Activated T-cell treated with anti-CD3 and anti-CD28 coated beads, Interleukin-2, amount 50 U/mL, for 24 hours (primary cell): ENCODE measurements at regions not wholly inside any gene's neighbourhood (a gene's known extent, or its start where the extent isn't known, plus 50 kb on each side); places are given as distances from the start of the nearest gene placed in this dataset.
A peak's percentile ranks its signal among the peaks of the same experiment; 100 is the strongest.

Source experiments
- DNase-seq: peaks from one replicate; pipeline ENCODE4 v3.0.0-alpha.2; 2020
- H3K27ac Mint-ChIP-seq: 2 replicates; pipeline ENCODE4 v1.8.0; 2020; ENCODE audit warnings: mild to moderate bottlenecking, mixed read lengths
- H3K27me3 Mint-ChIP-seq: 2 replicates; pipeline ENCODE4 v1.8.0; 2020; ENCODE audit warnings: mixed read lengths
- H3K36me3 Mint-ChIP-seq: 2 replicates; pipeline ENCODE4 v1.8.0; 2020; ENCODE audit warnings: low read depth, mixed read lengths
- H3K4me1 Mint-ChIP-seq: 2 replicates; pipeline ENCODE4 v1.8.0; 2020; ENCODE audit warnings: low read depth, mixed read lengths
- H3K4me3 Mint-ChIP-seq: 2 replicates; pipeline ENCODE4 v1.8.0; 2020; ENCODE audit warnings: mild to moderate bottlenecking, moderate library complexity, mixed read lengths
- H3K9me3 Mint-ChIP-seq: 2 replicates; pipeline ENCODE4 v1.8.0; 2020; ENCODE audit warnings: mixed read lengths

- Mint-ChIP-seq H3K4me3 (peak overlapping the region; percentile 10), H3K9me3 (peaks cover 28% of the 10 kb centered on the region), H3K27ac (peak overlapping the region; percentile 75), H3K4me1 (peaks cover 32% of the 10 kb centered on the region), H3K27me3 (no peaks in the 10 kb centered on the region), H3K36me3 (peaks cover 17% of the 10 kb centered on the region)
- DNase-seq = no peak
Observed at GRCh38 chr1:193567937-193568336, 381.5 kb upstream of the B3GALT2 start.

GRCh38 chr1:193566735-193567134, 380.3 kb upstream of the B3GALT2 start:
- Mint-ChIP-seq H3K27ac (peak overlapping the region; percentile 26), H3K4me1 (peaks cover 32% of the 10 kb centered on the region), H3K4me3 (no peak overlapping the region), H3K9me3 (peaks cover 26% of the 10 kb centered on the region), H3K36me3 (peaks cover 16% of the 10 kb centered on the region), H3K27me3 (no peaks in the 10 kb centered on the region)
- no peak for DNase-seq

- peaks cover 19% of the 10 kb centered on the region for H3K9me3 Mint-ChIP-seq
- H3K4me3 Mint-ChIP-seq = no peak overlapping the region
- H3K27me3 Mint-ChIP-seq = no peaks in the 10 kb centered on the region
- H3K4me1 Mint-ChIP-seq = peaks cover 32% of the 10 kb centered on the region
- no peak overlapping the region for H3K27ac Mint-ChIP-seq
- DNase-seq = no peak
- peaks cover 10% of the 10 kb centered on the region for H3K36me3 Mint-ChIP-seq
Observed at GRCh38 chr1:193565971-193566577, 379.7 kb upstream of the B3GALT2 start.

GRCh38 chr1:193562121-193562520, 375.7 kb upstream of the B3GALT2 start:
- H3K27ac Mint-ChIP-seq = no peak overlapping the region
- H3K27me3 Mint-ChIP-seq = no peaks in the 10 kb centered on the region
- no peak for DNase-seq
- H3K4me3 Mint-ChIP-seq = no peak overlapping the region
- H3K4me1 Mint-ChIP-seq = peaks cover 24% of the 10 kb centered on the region
- peaks cover under 1% of the 10 kb centered on the region for H3K36me3 Mint-ChIP-seq
- H3K9me3 Mint-ChIP-seq = no peaks in the 10 kb centered on the region

GRCh38 chr1:193558491-193559028, 372.1 kb upstream of the B3GALT2 start:
- Mint-ChIP-seq H3K4me3 (no peak overlapping the region), H3K4me1 (peaks cover 22% of the 10 kb centered on the region), H3K36me3 (peaks cover 3% of the 10 kb centered on the region), H3K27me3 (no peaks in the 10 kb centered on the region), H3K27ac (peak overlapping the region; percentile 78), H3K9me3 (peaks cover 2% of the 10 kb centered on the region)
- DNase-seq = peak; percentile 61

GRCh38 chr1:193555662-193556441, 369.4 kb upstream of the B3GALT2 start:
- H3K4me3 Mint-ChIP-seq = no peak overlapping the region
- no peak overlapping the region for H3K27ac Mint-ChIP-seq
- no peak for DNase-seq
- H3K9me3 Mint-ChIP-seq = peaks cover 2% of the 10 kb centered on the region
- H3K36me3 Mint-ChIP-seq = peaks cover 3% of the 10 kb centered on the region
- peaks cover 22% of the 10 kb centered on the region for H3K4me1 Mint-ChIP-seq
- no peaks in the 10 kb centered on the region for H3K27me3 Mint-ChIP-seq

- DNase-seq = no peak
- H3K27me3 Mint-ChIP-seq = no peaks in the 10 kb centered on the region
- no peak overlapping the region for H3K4me3 Mint-ChIP-seq
- peaks cover 14% of the 10 kb centered on the region for H3K4me1 Mint-ChIP-seq
- peaks cover 3% of the 10 kb centered on the region for H3K36me3 Mint-ChIP-seq
- no peak overlapping the region for H3K27ac Mint-ChIP-seq
- peaks cover 2% of the 10 kb centered on the region for H3K9me3 Mint-ChIP-seq
Observed at GRCh38 chr1:193553564-193553963, 367.2 kb upstream of the B3GALT2 start.

GRCh38 chr1:193552274-193552673, 365.9 kb upstream of the B3GALT2 start:
- Mint-ChIP-seq H3K4me3 (no peak overlapping the region), H3K9me3 (peaks cover 2% of the 10 kb centered on the region), H3K27ac (no peak overlapping the region), H3K27me3 (no peaks in the 10 kb centered on the region), H3K4me1 (peaks cover 7% of the 10 kb centered on the region), H3K36me3 (peaks cover 3% of the 10 kb centered on the region)
- DNase-seq = no peak

- DNase-seq = no peak
- no peaks in the 10 kb centered on the region for H3K27me3 Mint-ChIP-seq
- H3K9me3 Mint-ChIP-seq = no peaks in the 10 kb centered on the region
- no peak overlapping the region for H3K4me3 Mint-ChIP-seq
- no peaks in the 10 kb centered on the region for H3K36me3 Mint-ChIP-seq
- peaks cover 17% of the 10 kb centered on the region for H3K4me1 Mint-ChIP-seq
- H3K27ac Mint-ChIP-seq = no peak overlapping the region
Observed at GRCh38 chr1:193549081-193549480, 362.7 kb upstream of the B3GALT2 start.

GRCh38 chr1:193545171-193545570, 358.8 kb upstream of the B3GALT2 start:
- Mint-ChIP-seq H3K9me3 (no peaks in the 10 kb centered on the region), H3K4me3 (no peak overlapping the region), H3K27me3 (no peaks in the 10 kb centered on the region), H3K4me1 (peaks cover 41% of the 10 kb centered on the region), H3K27ac (no peak overlapping the region), H3K36me3 (no peaks in the 10 kb centered on the region)
- DNase-seq = no peak

GRCh38 chr1:193543259-193543658, 356.8 kb upstream of the B3GALT2 start:
- Mint-ChIP-seq H3K27me3 (no peaks in the 10 kb centered on the region), H3K9me3 (peaks cover 2% of the 10 kb centered on the region), H3K4me3 (no peak overlapping the region), H3K4me1 (peaks cover 54% of the 10 kb centered on the region), H3K36me3 (no peaks in the 10 kb centered on the region), H3K27ac (no peak overlapping the region)
- no peak for DNase-seq

- no peak for DNase-seq
- H3K27me3 Mint-ChIP-seq = no peaks in the 10 kb centered on the region
- peaks cover 60% of the 10 kb centered on the region for H3K4me1 Mint-ChIP-seq
- H3K27ac Mint-ChIP-seq = peak overlapping the region; percentile 67
- no peaks in the 10 kb centered on the region for H3K36me3 Mint-ChIP-seq
- H3K9me3 Mint-ChIP-seq = peaks cover 2% of the 10 kb centered on the region
- H3K4me3 Mint-ChIP-seq = no peak overlapping the region
Observed at GRCh38 chr1:193542690-193543089, 356.3 kb upstream of the B3GALT2 start.

GRCh38 chr1:193540511-193540910, 354.1 kb upstream of the B3GALT2 start:
- DNase-seq = no peak
- Mint-ChIP-seq H3K27me3 (no peaks in the 10 kb centered on the region), H3K4me1 (peaks cover 64% of the 10 kb centered on the region), H3K9me3 (peaks cover 2% of the 10 kb centered on the region), H3K4me3 (peak overlapping the region; percentile 74), H3K36me3 (no peaks in the 10 kb centered on the region), H3K27ac (peak overlapping the region; percentile 86)

GRCh38 chr1:193539731-193540459, 353.5 kb upstream of the B3GALT2 start:
- Mint-ChIP-seq H3K4me1 (peaks cover 62% of the 10 kb centered on the region), H3K4me3 (peak overlapping the region; percentile 74), H3K9me3 (peaks cover 2% of the 10 kb centered on the region), H3K36me3 (no peaks in the 10 kb centered on the region), H3K27ac (peak overlapping the region; percentile 86), H3K27me3 (no peaks in the 10 kb centered on the region)
- peak; percentile 44 for DNase-seq
